ENCODE measurements at regions not wholly inside any gene's neighbourhood (a gene's known extent, or its start where the extent isn't known, plus 50 kb on each side); places are given as distances from the start of the nearest gene placed in this dataset.

GRCh38 chr12:132406493-132407450 lies 77.4 kb upstream of the GALNT9 start:
- no peak for DNase-seq (ENCODE audit: low read depth)
- no peaks in the 10 kb centered on the region for H3K36me3 ChIP-seq (ENCODE audit: control insufficient read depth, insufficient read depth, low read length)
- TF ChIP-seq CTCF (IDR thresholded peaks at IDR 0.05; ENCODE audit: insufficient read depth, low read length, poor library complexity, severe bottlenecking), result no peak
- H3K4me3 ChIP-seq (ENCODE audit: low read depth, low read length), result no peak overlapping the region
- peaks cover 35% of the 10 kb centered on the region for H3K27me3 ChIP-seq (ENCODE audit: control insufficient read depth, insufficient read depth, low read length)

GRCh38 chr12:132405742-132406251 lies 76.4 kb upstream of the GALNT9 start:
- no peak for TF ChIP-seq CTCF (IDR thresholded peaks at IDR 0.05; ENCODE audit: insufficient read depth, low read length, poor library complexity, severe bottlenecking)
- no peaks in the 10 kb centered on the region for H3K36me3 ChIP-seq (ENCODE audit: control insufficient read depth, insufficient read depth, low read length)
- peaks cover 35% of the 10 kb centered on the region for H3K27me3 ChIP-seq (ENCODE audit: control insufficient read depth, insufficient read depth, low read length)
- no peak for DNase-seq (ENCODE audit: low read depth)
- no peak overlapping the region for H3K4me3 ChIP-seq (ENCODE audit: low read depth, low read length)

GRCh38 chr12:132404951-132405741 lies 75.8 kb upstream of the GALNT9 start:
- DNase-seq (ENCODE audit: low read depth), result no peak
- H3K4me3 ChIP-seq (ENCODE audit: low read depth, low read length), result no peak overlapping the region
- H3K36me3 ChIP-seq (ENCODE audit: control insufficient read depth, insufficient read depth, low read length), result no peaks in the 10 kb centered on the region
- peaks cover 39% of the 10 kb centered on the region for H3K27me3 ChIP-seq (ENCODE audit: control insufficient read depth, insufficient read depth, low read length)
- TF ChIP-seq CTCF (IDR thresholded peaks at IDR 0.05; ENCODE audit: insufficient read depth, low read length, poor library complexity, severe bottlenecking), result no peak

GRCh38 chr12:132404435-132404855 lies 75.1 kb upstream of the GALNT9 start:
- Histone ChIP-seq H3K36me3 (ENCODE audit: control insufficient read depth, insufficient read depth, low read length) (no peaks in the 10 kb centered on the region), H3K27me3 (ENCODE audit: control insufficient read depth, insufficient read depth, low read length) (peaks cover 46% of the 10 kb centered on the region), H3K4me3 (ENCODE audit: low read depth, low read length) (no peak overlapping the region)
- TF ChIP-seq CTCF (IDR thresholded peaks at IDR 0.05; ENCODE audit: insufficient read depth, low read length, poor library complexity, severe bottlenecking), result no peak
- DNase-seq (ENCODE audit: low read depth), result no peak

GRCh38 chr12:132403636-132404434 lies 74.4 kb upstream of the GALNT9 start:
- DNase-seq (ENCODE audit: low read depth), result no peak
- no peak for TF ChIP-seq CTCF (IDR thresholded peaks at IDR 0.05; ENCODE audit: insufficient read depth, low read length, poor library complexity, severe bottlenecking)
- Histone ChIP-seq H3K4me3 (ENCODE audit: low read depth, low read length) (no peak overlapping the region), H3K27me3 (ENCODE audit: control insufficient read depth, insufficient read depth, low read length) (peaks cover 50% of the 10 kb centered on the region), H3K36me3 (ENCODE audit: control insufficient read depth, insufficient read depth, low read length) (no peaks in the 10 kb centered on the region)

All from kidney epithelial cell (primary cell).